WTC11 (cell line): ENCODE measurements at regions not wholly inside any gene's neighbourhood (a gene's known extent, or its start where the extent isn't known, plus 50 kb on each side); places are given as distances from the start of the nearest gene placed in this dataset.

Source experiments
- ATAC-seq: fragments of 200-7000 bp; cut with Tn5 transposase; 2 replicates; pipeline ENCODE4 v1.10.0; 2021; ENCODE audit warnings: mild to moderate bottlenecking, moderate library complexity
- CTCF ChIA-PET: fragments of 300-600 bp; sonication (Branson Sonifier 250); formaldehyde crosslinking; loops from one replicate; lab custom pipeline; 2021; ENCODE audit warnings: antibody characterized with exemption; lab: Charles Lee
- POLR2A ChIA-PET: fragments of 350-600 bp; sonication (Branson Sonifier 250); formaldehyde crosslinking; loops from one replicate; lab custom pipeline; 2021; ENCODE audit warnings: antibody characterized with exemption; lab: Charles Lee
- DNase-seq: peaks from one replicate; pipeline ENCODE4 v3.0.0; 2021; ENCODE audit warnings: low spot score
- H3K27ac Mint-ChIP-seq: 2 replicates; pipeline ENCODE4 v1.8.0; 2021; ENCODE audit warnings: mixed read lengths
- H3K27me3 Mint-ChIP-seq: 2 replicates; pipeline ENCODE4 v1.8.0; 2021; ENCODE audit warnings: low read depth, mild to moderate bottlenecking, moderate library complexity, mixed read lengths
- H3K36me3 Mint-ChIP-seq: 2 replicates; pipeline ENCODE4 v1.8.0; 2021; ENCODE audit warnings: mixed read lengths
- H3K4me1 Mint-ChIP-seq: 2 replicates; pipeline ENCODE4 v1.8.0; 2022; ENCODE audit warnings: mixed read lengths
- H3K4me3 Mint-ChIP-seq: 2 replicates; pipeline ENCODE4 v1.8.0; 2021; ENCODE audit warnings: mild to moderate bottlenecking, moderate library complexity, mixed read lengths
- H3K9me3 Mint-ChIP-seq: 2 replicates; pipeline ENCODE4 v1.8.0; 2021; ENCODE audit warnings: mixed read lengths
- GRHL2 ChIP-seq: fragments of 250-450 bp; sonication (Bioruptor Pico); IDR thresholded peaks from 2 replicates; pipeline ENCODE4 v1.8.0; 2022; ENCODE audit warnings: mild to moderate bottlenecking, moderate library complexity; ENCODE audit not compliant: insufficient replicate concordance, severe bottlenecking
- PRRX2 ChIP-seq: fragments of 250-450 bp; sonication (Bioruptor Pico); IDR thresholded peaks from 2 replicates; pipeline ENCODE4 v1.8.0; 2021; ENCODE audit warnings: mild to moderate bottlenecking
- TEAD1 ChIP-seq: sonication (generic); formaldehyde crosslinking; IDR thresholded peaks from 2 replicates; pipeline ENCODE4 v1.8.0; 2022; ENCODE audit warnings: mild to moderate bottlenecking, missing genetic modification reagents
- ZNF317 ChIP-seq: sonication (generic); formaldehyde crosslinking; IDR thresholded peaks from 2 replicates; pipeline ENCODE4 v1.8.1; 2023; ENCODE audit warnings: low read depth, mild to moderate bottlenecking, moderate library complexity, missing genetic modification reagents, borderline replicate concordance
- TF ChIP-seq, protein P1 (sequence below): fragments of 250-450 bp; sonication (Bioruptor Pico); IDR thresholded peaks from 2 replicates; pipeline ENCODE4 v2.1.2; 2022; ENCODE audit warnings: mild to moderate bottlenecking, moderate library complexity
- TF ChIP-seq, protein P2 (sequence below): sonication (generic); formaldehyde crosslinking; IDR thresholded peaks from 2 replicates; pipeline ENCODE4 v1.8.1; 2022; ENCODE audit warnings: mild to moderate bottlenecking, missing genetic modification reagents, moderate library complexity, borderline replicate concordance
- TF ChIP-seq, protein P3 (sequence below): sonication (generic); formaldehyde crosslinking; conservative IDR thresholded peaks from 2 replicates; pipeline ENCODE4 v1.8.1; 2023; ENCODE audit warnings: mild to moderate bottlenecking, low read depth, missing genetic modification reagents, moderate library complexity
- TF ChIP-seq, protein P4 (sequence below): sonication (generic); formaldehyde crosslinking; IDR thresholded peaks from 2 replicates; pipeline ENCODE4 v1.8.1; 2022; ENCODE audit warnings: mild to moderate bottlenecking, moderate library complexity, missing genetic modification reagents
- TF ChIP-seq, protein P5 (sequence below): sonication (generic); formaldehyde crosslinking; IDR thresholded peaks from 2 replicates; pipeline ENCODE4 v1.8.0; 2023; ENCODE audit warnings: missing genetic modification reagents, mild to moderate bottlenecking, borderline replicate concordance
- TF ChIP-seq, protein P6 (sequence below): sonication (generic); formaldehyde crosslinking; IDR thresholded peaks from 2 replicates; pipeline ENCODE4 v1.8.1; 2022; ENCODE audit warnings: low read depth, mild to moderate bottlenecking, moderate library complexity, missing genetic modification reagents, borderline replicate concordance

DNA sequence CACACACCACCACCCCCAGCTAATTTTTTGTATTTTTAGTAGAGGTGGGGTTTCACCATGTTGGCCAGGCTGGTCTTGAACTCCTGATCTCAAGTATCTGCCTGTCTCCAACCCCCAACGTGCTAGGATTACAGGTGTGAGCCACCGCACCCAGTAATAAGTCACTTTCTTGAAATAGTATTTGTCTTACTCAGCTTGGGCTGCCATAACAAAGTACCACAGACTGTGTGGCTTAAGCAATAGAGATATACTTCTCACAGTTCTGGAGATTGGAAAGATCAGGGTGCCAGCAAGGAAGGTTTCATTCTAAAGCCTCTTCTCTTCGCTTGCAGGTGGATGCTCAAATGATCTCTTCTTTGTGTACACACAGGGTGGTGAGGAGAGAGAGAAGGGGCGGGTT, 99.8 kb downstream of the ARRDC3 start (continued):
- TF ChIP-seq, protein P1, sequence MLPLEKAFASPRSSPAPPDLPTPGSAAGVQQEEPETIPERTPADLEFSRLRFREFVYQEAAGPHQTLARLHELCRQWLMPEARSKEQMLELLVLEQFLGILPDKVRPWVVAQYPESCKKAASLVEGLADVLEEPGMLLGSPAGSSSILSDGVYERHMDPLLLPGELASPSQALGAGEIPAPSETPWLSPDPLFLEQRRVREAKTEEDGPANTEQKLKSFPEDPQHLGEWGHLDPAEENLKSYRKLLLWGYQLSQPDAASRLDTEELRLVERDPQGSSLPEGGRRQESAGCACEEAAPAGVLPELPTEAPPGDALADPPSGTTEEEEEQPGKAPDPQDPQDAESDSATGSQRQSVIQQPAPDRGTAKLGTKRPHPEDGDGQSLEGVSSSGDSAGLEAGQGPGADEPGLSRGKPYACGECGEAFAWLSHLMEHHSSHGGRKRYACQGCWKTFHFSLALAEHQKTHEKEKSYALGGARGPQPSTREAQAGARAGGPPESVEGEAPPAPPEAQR (CRISPR knock-in tag) = no peak
- TF ChIP-seq, protein P2, sequence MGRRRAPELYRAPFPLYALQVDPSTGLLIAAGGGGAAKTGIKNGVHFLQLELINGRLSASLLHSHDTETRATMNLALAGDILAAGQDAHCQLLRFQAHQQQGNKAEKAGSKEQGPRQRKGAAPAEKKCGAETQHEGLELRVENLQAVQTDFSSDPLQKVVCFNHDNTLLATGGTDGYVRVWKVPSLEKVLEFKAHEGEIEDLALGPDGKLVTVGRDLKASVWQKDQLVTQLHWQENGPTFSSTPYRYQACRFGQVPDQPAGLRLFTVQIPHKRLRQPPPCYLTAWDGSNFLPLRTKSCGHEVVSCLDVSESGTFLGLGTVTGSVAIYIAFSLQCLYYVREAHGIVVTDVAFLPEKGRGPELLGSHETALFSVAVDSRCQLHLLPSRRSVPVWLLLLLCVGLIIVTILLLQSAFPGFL (CRISPR knock-in tag) = no peak

DNA sequence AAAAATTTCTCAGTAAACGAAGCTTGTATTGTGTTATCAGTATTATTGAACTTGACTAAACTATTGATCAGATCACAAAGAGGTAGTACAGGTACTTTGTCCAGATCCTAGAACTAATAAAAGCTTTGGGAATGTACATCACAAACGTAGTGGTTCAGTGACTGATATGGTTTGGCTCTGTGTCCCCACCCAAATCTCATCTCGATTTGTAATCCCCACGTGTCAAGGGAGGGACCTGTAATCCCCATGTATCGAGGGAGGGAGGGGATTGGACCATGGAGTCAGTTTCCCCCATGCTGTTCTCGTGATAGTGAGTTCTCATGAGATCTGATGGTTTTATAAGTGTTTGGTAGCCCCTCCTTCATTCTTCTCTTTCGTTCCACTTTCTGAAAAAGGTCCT, 100.9 kb downstream of the ARRDC3 start:
- CTCF ChIA-PET = no interaction called here
- peaks cover 7% of the 10 kb centered on the region for H3K36me3 Mint-ChIP-seq
- ATAC-seq = no peak
- no peak overlapping the region for H3K4me3 Mint-ChIP-seq
- H3K4me1 Mint-ChIP-seq = peaks cover 25% of the 10 kb centered on the region
- H3K27ac Mint-ChIP-seq = no peak overlapping the region
- POLR2A ChIA-PET = interaction anchor here (0.6 kb wide), 1 partner anchor 68 kb away, joined by 7 read pairs; no protein-coding TSS in a partner anchor
- H3K9me3 Mint-ChIP-seq = peaks cover 17% of the 10 kb centered on the region
- no peak for DNase-seq
- TF ChIP-seq PRRX2 (CRISPR knock-in tag) (no peak), ZNF317 (CRISPR knock-in tag) (no peak), TEAD1 (CRISPR knock-in tag) (no peak), GRHL2 (CRISPR knock-in tag) (no peak)
- TF ChIP-seq, protein P3, sequence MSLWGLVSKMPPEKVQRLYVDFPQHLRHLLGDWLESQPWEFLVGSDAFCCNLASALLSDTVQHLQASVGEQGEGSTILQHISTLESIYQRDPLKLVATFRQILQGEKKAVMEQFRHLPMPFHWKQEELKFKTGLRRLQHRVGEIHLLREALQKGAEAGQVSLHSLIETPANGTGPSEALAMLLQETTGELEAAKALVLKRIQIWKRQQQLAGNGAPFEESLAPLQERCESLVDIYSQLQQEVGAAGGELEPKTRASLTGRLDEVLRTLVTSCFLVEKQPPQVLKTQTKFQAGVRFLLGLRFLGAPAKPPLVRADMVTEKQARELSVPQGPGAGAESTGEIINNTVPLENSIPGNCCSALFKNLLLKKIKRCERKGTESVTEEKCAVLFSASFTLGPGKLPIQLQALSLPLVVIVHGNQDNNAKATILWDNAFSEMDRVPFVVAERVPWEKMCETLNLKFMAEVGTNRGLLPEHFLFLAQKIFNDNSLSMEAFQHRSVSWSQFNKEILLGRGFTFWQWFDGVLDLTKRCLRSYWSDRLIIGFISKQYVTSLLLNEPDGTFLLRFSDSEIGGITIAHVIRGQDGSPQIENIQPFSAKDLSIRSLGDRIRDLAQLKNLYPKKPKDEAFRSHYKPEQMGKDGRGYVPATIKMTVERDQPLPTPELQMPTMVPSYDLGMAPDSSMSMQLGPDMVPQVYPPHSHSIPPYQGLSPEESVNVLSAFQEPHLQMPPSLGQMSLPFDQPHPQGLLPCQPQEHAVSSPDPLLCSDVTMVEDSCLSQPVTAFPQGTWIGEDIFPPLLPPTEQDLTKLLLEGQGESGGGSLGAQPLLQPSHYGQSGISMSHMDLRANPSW = no peak
- TF ChIP-seq, protein P4, sequence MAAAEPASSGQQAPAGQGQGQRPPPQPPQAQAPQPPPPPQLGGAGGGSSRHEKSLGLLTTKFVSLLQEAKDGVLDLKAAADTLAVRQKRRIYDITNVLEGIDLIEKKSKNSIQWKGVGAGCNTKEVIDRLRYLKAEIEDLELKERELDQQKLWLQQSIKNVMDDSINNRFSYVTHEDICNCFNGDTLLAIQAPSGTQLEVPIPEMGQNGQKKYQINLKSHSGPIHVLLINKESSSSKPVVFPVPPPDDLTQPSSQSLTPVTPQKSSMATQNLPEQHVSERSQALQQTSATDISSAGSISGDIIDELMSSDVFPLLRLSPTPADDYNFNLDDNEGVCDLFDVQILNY (CRISPR knock-in tag) = no peak
- TF ChIP-seq, protein P5, sequence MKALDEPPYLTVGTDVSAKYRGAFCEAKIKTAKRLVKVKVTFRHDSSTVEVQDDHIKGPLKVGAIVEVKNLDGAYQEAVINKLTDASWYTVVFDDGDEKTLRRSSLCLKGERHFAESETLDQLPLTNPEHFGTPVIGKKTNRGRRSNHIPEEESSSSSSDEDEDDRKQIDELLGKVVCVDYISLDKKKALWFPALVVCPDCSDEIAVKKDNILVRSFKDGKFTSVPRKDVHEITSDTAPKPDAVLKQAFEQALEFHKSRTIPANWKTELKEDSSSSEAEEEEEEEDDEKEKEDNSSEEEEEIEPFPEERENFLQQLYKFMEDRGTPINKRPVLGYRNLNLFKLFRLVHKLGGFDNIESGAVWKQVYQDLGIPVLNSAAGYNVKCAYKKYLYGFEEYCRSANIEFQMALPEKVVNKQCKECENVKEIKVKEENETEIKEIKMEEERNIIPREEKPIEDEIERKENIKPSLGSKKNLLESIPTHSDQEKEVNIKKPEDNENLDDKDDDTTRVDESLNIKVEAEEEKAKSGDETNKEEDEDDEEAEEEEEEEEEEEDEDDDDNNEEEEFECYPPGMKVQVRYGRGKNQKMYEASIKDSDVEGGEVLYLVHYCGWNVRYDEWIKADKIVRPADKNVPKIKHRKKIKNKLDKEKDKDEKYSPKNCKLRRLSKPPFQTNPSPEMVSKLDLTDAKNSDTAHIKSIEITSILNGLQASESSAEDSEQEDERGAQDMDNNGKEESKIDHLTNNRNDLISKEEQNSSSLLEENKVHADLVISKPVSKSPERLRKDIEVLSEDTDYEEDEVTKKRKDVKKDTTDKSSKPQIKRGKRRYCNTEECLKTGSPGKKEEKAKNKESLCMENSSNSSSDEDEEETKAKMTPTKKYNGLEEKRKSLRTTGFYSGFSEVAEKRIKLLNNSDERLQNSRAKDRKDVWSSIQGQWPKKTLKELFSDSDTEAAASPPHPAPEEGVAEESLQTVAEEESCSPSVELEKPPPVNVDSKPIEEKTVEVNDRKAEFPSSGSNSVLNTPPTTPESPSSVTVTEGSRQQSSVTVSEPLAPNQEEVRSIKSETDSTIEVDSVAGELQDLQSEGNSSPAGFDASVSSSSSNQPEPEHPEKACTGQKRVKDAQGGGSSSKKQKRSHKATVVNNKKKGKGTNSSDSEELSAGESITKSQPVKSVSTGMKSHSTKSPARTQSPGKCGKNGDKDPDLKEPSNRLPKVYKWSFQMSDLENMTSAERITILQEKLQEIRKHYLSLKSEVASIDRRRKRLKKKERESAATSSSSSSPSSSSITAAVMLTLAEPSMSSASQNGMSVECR (CRISPR knock-in tag) = no peak
- TF ChIP-seq, protein P2 (CRISPR knock-in tag) = no peak
- TF ChIP-seq, protein P6, sequence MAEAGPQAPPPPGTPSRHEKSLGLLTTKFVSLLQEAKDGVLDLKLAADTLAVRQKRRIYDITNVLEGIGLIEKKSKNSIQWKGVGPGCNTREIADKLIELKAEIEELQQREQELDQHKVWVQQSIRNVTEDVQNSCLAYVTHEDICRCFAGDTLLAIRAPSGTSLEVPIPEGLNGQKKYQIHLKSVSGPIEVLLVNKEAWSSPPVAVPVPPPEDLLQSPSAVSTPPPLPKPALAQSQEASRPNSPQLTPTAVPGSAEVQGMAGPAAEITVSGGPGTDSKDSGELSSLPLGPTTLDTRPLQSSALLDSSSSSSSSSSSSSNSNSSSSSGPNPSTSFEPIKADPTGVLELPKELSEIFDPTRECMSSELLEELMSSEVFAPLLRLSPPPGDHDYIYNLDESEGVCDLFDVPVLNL = no peak
- H3K27me3 Mint-ChIP-seq = peaks cover 14% of the 10 kb centered on the region
